MM.1S (cell line): ENCODE measurements at regions not wholly inside any gene's neighbourhood (a gene's known extent, or its start where the extent isn't known, plus 50 kb on each side); places are given as distances from the start of the nearest gene placed in this dataset.

Source experiments
- DNase-seq: peaks from one replicate; pipeline ENCODE4 v3.0.0-alpha.2; 2015
- H2AFZ ChIP-seq: fragments of 300-600 bp; sonication (generic); 2 replicates; pipeline ENCODE4 v1.6.0; 2016; ENCODE audit warnings: antibody characterized with exemption, low read length
- H3F3A ChIP-seq: fragments of 300-600 bp; sonication (generic); 2 replicates; pipeline ENCODE4 v1.6.1; 2016; ENCODE audit warnings: mild to moderate bottlenecking, antibody characterized with exemption, low read length, moderate library complexity, mixed read lengths; ENCODE audit not compliant: insufficient read depth
- H3K27ac ChIP-seq: fragments of 300-600 bp; sonication (generic); 2 replicates; pipeline ENCODE4 v1.5.1; 2016; ENCODE audit warnings: mild to moderate bottlenecking, low read length
- H3K27me3 ChIP-seq: fragments of 300-600 bp; sonication (generic); replicated peaks from 2 replicates; pipeline ENCODE4 v1.6.0; 2016; ENCODE audit warnings: low read length; ENCODE audit not compliant: insufficient read depth
- H3K36me3 ChIP-seq: fragments of 300-600 bp; sonication (generic); replicated peaks from 2 replicates; pipeline ENCODE4 v1.6.1; 2016; ENCODE audit warnings: mild to moderate bottlenecking, low read length, mixed read lengths; ENCODE audit not compliant: insufficient read depth
- H3K4me1 ChIP-seq: fragments of 300-600 bp; sonication (generic); 2 replicates; pipeline ENCODE4 v1.6.1; 2016; ENCODE audit warnings: low read length, mixed read lengths
- H3K4me2 ChIP-seq: fragments of 300-600 bp; sonication (generic); 2 replicates; pipeline ENCODE4 v1.6.0; 2016; ENCODE audit warnings: low read depth, low read length
- H3K4me3 ChIP-seq: fragments of 300-600 bp; sonication (generic); 2 replicates; pipeline ENCODE4 v1.5.1; 2016; ENCODE audit warnings: low read length, mixed read lengths
- H3K79me2 ChIP-seq: fragments of 300-600 bp; sonication (generic); 2 replicates; pipeline ENCODE4 v1.6.1; 2016; ENCODE audit warnings: mixed run types, low read length, mixed read lengths
- H3K9ac ChIP-seq: fragments of 300-600 bp; sonication (generic); 2 replicates; pipeline ENCODE4 v1.6.1; 2016; ENCODE audit warnings: low read length, mixed read lengths
- H3K9me2 ChIP-seq: fragments of 300-600 bp; sonication (generic); replicated peaks from 2 replicates; pipeline ENCODE4 v1.6.1; 2016; ENCODE audit warnings: mild to moderate bottlenecking, low read length, mixed read lengths; ENCODE audit not compliant: insufficient read depth
- H3K9me3 ChIP-seq: fragments of 300-600 bp; sonication (generic); replicated peaks from 2 replicates; pipeline ENCODE4 v1.6.1; 2016; ENCODE audit warnings: mild to moderate bottlenecking, low read length, mixed read lengths; ENCODE audit not compliant: insufficient read depth
- H4K20me1 ChIP-seq: fragments of 300-600 bp; sonication (generic); 2 replicates; pipeline ENCODE4 v1.6.1; 2016; ENCODE audit warnings: mild to moderate bottlenecking, low read length, moderate library complexity, mixed read lengths; ENCODE audit not compliant: insufficient read depth
- CTCF ChIP-seq: fragments of 300-600 bp; sonication (generic); IDR thresholded peaks from 2 replicates; pipeline ENCODE4 v1.5.1; 2016; ENCODE audit warnings: antibody characterized with exemption, low read length, mixed read lengths
- EZH2 ChIP-seq: fragments of 300-600 bp; sonication (generic); optimal IDR thresholded peaks from 2 replicates; pipeline ENCODE3; 2017; ENCODE audit warnings: low read depth, mild to moderate bottlenecking, antibody characterized with exemption, low read length, mixed read lengths
- EZH2phosphoT487 ChIP-seq: fragments of 300-600 bp; sonication (generic); IDR thresholded peaks from 2 replicates; pipeline ENCODE4 v1.6.1; 2018; ENCODE audit warnings: antibody characterized with exemption, low read length

- no peak overlapping the region for H3K27ac ChIP-seq
- H3K4me2 ChIP-seq = no peak overlapping the region
These were observed 65.3 kb upstream of the C14orf180 start for GRCh38 chr14:104514156-104514848.

DNA sequence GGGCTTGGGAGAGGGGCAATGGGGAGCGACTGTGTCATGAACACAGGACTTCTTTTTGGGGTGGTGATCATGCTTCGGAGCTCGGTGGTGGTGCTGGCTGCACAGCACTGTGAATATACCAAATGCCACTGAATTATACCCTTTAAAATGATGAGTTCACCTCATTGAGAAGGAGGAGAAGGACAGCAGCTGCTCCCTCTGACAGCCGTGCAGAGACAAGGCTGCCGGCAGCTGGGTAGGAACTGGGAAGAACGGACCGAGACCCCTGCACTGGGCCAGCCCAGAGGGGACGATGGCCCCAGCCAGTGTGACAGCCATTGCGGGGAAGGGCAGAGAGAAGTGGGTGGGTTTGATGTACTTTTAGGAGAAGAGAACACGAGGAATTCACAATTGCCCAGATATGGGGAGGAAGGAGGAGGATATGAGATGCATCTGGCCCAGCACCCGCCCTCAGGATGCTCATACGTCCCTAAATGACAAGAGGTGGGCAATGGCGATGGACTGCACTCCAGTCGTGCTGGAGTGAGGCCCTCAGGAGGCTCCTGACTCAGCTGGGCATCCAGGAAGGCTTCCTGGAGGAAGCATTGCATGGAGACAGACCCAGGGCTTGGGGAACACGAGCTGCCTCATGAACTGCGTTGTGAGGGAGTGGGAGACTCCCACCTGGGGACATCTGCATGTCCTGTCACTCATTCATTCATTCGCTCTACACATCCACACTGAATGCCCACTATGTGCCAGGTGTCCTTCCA is 64.3 kb upstream of the C14orf180 start:
- no peak for DNase-seq
- Histone ChIP-seq H3K27me3 (peaks cover 4% of the 10 kb centered on the region; the same call in 1 of the 2 replicates), H3F3A (no peaks in the 10 kb centered on the region), H3K36me3 (no peaks in the 10 kb centered on the region), H3K27ac (no peak overlapping the region), H2AFZ (no peak overlapping the region), H3K79me2 (no peaks in the 10 kb centered on the region), H4K20me1 (no peaks in the 10 kb centered on the region), H3K9me2 (no peaks in the 10 kb centered on the region), H3K4me1 (no peaks in the 10 kb centered on the region), H3K9me3 (no peaks in the 10 kb centered on the region), H3K9ac (no peak overlapping the region), H3K4me3 (no peak overlapping the region), H3K4me2 (no peak overlapping the region)
- TF ChIP-seq CTCF = no peak
- TF ChIP-seq EZH2phosphoT487 = no peak
- no peak for TF ChIP-seq EZH2

More at GRCh38 chr14:104514156-104514848, 65.3 kb upstream of the C14orf180 start:
- Histone ChIP-seq H2AFZ (no peak overlapping the region), H4K20me1 (no peaks in the 10 kb centered on the region), H3K4me3 (no peak overlapping the region), H3K79me2 (no peaks in the 10 kb centered on the region), H3K4me1 (no peaks in the 10 kb centered on the region), H3K9ac (no peak overlapping the region), H3F3A (no peaks in the 10 kb centered on the region), H3K36me3 (no peaks in the 10 kb centered on the region), H3K9me3 (no peaks in the 10 kb centered on the region), H3K27me3 (peaks cover 4% of the 10 kb centered on the region), H3K9me2 (no peaks in the 10 kb centered on the region)
- TF ChIP-seq EZH2phosphoT487 (no peak), EZH2 (no peak), CTCF (no peak)
- DNase-seq = no peak

GRCh38 chr14:104515811-104516780 is 63.5 kb upstream of the C14orf180 start:
- Histone ChIP-seq H2AFZ (no peak overlapping the region), H3K4me3 (no peak overlapping the region), H3K9ac (no peak overlapping the region), H3K36me3 (no peaks in the 10 kb centered on the region), H3F3A (no peaks in the 10 kb centered on the region), H3K9me2 (no peaks in the 10 kb centered on the region), H4K20me1 (no peaks in the 10 kb centered on the region), H3K4me1 (no peaks in the 10 kb centered on the region), H3K4me2 (no peak overlapping the region), H3K27me3 (0 out of 2 replicates have a peak, but pooled peaks cover 4% of the 10 kb centered on the region), H3K9me3 (no peaks in the 10 kb centered on the region), H3K79me2 (no peaks in the 10 kb centered on the region), H3K27ac (no peak overlapping the region)
- TF ChIP-seq CTCF (no peak), EZH2phosphoT487 (no peak), EZH2 (no peak)
- DNase-seq = no peak
